Right renal cortex interstitium (tissue), 3 donors: ENCODE measurements at regions not wholly inside any gene's neighbourhood (a gene's known extent, or its start where the extent isn't known, plus 50 kb on each side); places are given as distances from the start of the nearest gene placed in this dataset.

ENCODE experiments used
- DNase-seq, 3 donors: peaks; one replicate each; pipeline ENCODE4 v3.0.0-alpha.2; 2013; ENCODE audit warnings: low read depth in 3 of 3, low spot score in 2 of 3

- no peak for DNase-seq
Measured at GRCh38 chr1:117678246-117678977, 72.6 kb downstream of the TENT5C start.

- no peak for DNase-seq
Measured at GRCh38 chr1:117679299-117679698, 73.5 kb downstream of the TENT5C start.

- DNase-seq: no peak
Measured at GRCh38 chr1:117679868-117680267, 74.0 kb downstream of the TENT5C start.

- no peak for DNase-seq
Measured at GRCh38 chr1:117680316-117681002, 74.6 kb downstream of the TENT5C start.

- DNase-seq: no peak
Measured at GRCh38 chr1:117681093-117681900, 75.4 kb downstream of the TENT5C start.

- no peak for DNase-seq
Measured at GRCh38 chr1:117681901-117682250, 76.0 kb downstream of the TENT5C start.

- DNase-seq: no peak
Measured at GRCh38 chr1:117682372-117682771, 76.5 kb downstream of the TENT5C start.

GRCh38 chr1:117683571-117684285 lies 77.9 kb downstream of the TENT5C start:
- no peak for DNase-seq

- no peak for DNase-seq
Measured at GRCh38 chr1:117685936-117686806, 80.3 kb downstream of the TENT5C start.

GRCh38 chr1:117686907-117687306 lies 81.1 kb downstream of the TENT5C start:
- no peak for DNase-seq

GRCh38 chr1:117689997-117690625 lies 84.3 kb downstream of the TENT5C start:
- DNase-seq: no peak

GRCh38 chr1:117691942-117692341 lies 86.1 kb downstream of the TENT5C start:
- DNase-seq: no peak

- no peak for DNase-seq
Measured at GRCh38 chr1:117694543-117694942, 88.7 kb downstream of the TENT5C start.

GRCh38 chr1:117695796-117696490 lies 90.1 kb downstream of the TENT5C start:
- DNase-seq: no peak

- no peak for DNase-seq
Measured at GRCh38 chr1:117696561-117696960, 90.7 kb downstream of the TENT5C start.

- DNase-seq: no peak
Measured at GRCh38 chr1:117697220-117697781, 91.5 kb downstream of the TENT5C start.

- DNase-seq: no peak
Measured at GRCh38 chr1:117698398-117699160, 92.7 kb downstream of the TENT5C start.

GRCh38 chr1:117699953-117700352 lies 94.1 kb downstream of the TENT5C start:
- DNase-seq: no peak
